Tibial nerve (tissue), 4 donors: ENCODE measurements at regions not wholly inside any gene's neighbourhood (a gene's known extent, or its start where the extent isn't known, plus 50 kb on each side); places are given as distances from the start of the nearest gene placed in this dataset.
"Not testable (repeated sequence)": the region's sequence is repeated elsewhere in the genome, so short reads cannot be mapped to it uniquely, and the experiment has no call there.

ENCODE experiments used
- DNase-seq, 2 donors: peaks; one replicate each; pipeline ENCODE4 v3.0.0-alpha.2; 2019; ENCODE audit warnings: low spot score in 2 of 2
- H3K27ac ChIP-seq, 4 donors: fragments of 200-600 bp; sonication (generic) in 3 of 4; one replicate each; pipeline ENCODE4 v1.5.1; 2017 to 2019; ENCODE audit warnings: mild to moderate bottlenecking in 1 of 4
- H3K27me3 ChIP-seq, 2 donors: fragments of 200-600 bp; sonication (generic) in 1 of 2; one replicate each; pipeline versions ENCODE4 v1.5.1 to v1.6.0; 2017 to 2019
- H3K36me3 ChIP-seq, 3 donors: fragments of 200-600 bp; sonication (generic); one replicate each; pipeline ENCODE4 v1.5.1; 2018 to 2019
- H3K4me1 ChIP-seq, 4 donors: fragments of 200-600 bp; sonication (generic) in 3 of 4; one replicate each; pipeline ENCODE4 v1.5.1; 2017 to 2019
- H3K4me3 ChIP-seq, 4 donors: fragments of 200-600 bp; sonication (generic) in 3 of 4; one replicate each; pipeline ENCODE4 v1.5.1; 2017 to 2019; ENCODE audit warnings: mild to moderate bottlenecking in 1 of 4, moderate library complexity in 1 of 4
- H3K9me3 ChIP-seq, 4 donors: fragments of 200-600 bp; sonication (generic) in 3 of 4; one replicate each; pipeline ENCODE4 v1.5.1; 2017 to 2019
- CTCF ChIP-seq, 5 experiments: fragments of 200-600 bp in 3 of 5; fragments of 450-650 bp in 2 of 5; sonication (generic) in 3 of 5; IDR thresholded peaks; one replicate each; pipeline ENCODE4 v1.5.1; 2016 to 2019; ENCODE audit warnings: antibody characterized with exemption in 5 of 5, mild to moderate bottlenecking in 3 of 5, moderate library complexity in 2 of 5
- EP300 ChIP-seq, 2 donors: sonication (generic); formaldehyde crosslinking; IDR thresholded peaks; one replicate each; pipeline ENCODE4 v1.6.1; 2017; ENCODE audit warnings: antibody characterized with exemption in 2 of 2, mild to moderate bottlenecking in 1 of 2
- POLR2A ChIP-seq, 2 donors: fragments of 450-650 bp; IDR thresholded peaks; one replicate each; pipeline ENCODE4 v1.6.1; 2017; ENCODE audit warnings: antibody characterized with exemption in 2 of 2, mild to moderate bottlenecking in 2 of 2, moderate library complexity in 2 of 2
- WGBS, 2 donors: methylation state at CpG; one replicate each; pipeline ENCODE4 v1.1.5; 2018; 5-methylcytosine and 5-hydroxymethylcytosine counted together

GRCh38 chrY:21034151-21035061, 278.5 kb downstream of the RPS4Y2 start:
- no peak for DNase-seq
- WGBS, 2 donors = 67% methylated on average over 4 of the region's 4 CpGs; no CpG with 5 or more reads in 1 of the 2 donors
- Histone ChIP-seq H3K27me3 (no peaks in the 10 kb centered on the region), H3K27ac (no peak overlapping the region), H3K36me3 (no peaks in the 10 kb centered on the region), H3K4me3 (no peak overlapping the region), H3K4me1 (no peaks in the 10 kb centered on the region), H3K9me3 (no peaks in the 10 kb centered on the region)
- no peak for TF ChIP-seq CTCF (IDR thresholded peaks at IDR 0.05)
- no peak for TF ChIP-seq POLR2A (IDR thresholded peaks at IDR 0.05)
- no peak for TF ChIP-seq EP300 (IDR thresholded peaks at IDR 0.05)

- not testable (repeated sequence) for H3K9me3 ChIP-seq, H3K36me3 ChIP-seq, H3K27me3 ChIP-seq, DNase-seq, H3K27ac ChIP-seq, H3K4me3 ChIP-seq, H3K4me1 ChIP-seq
- 70% methylated on average over 5 of the region's 5 CpGs; no CpG with 5 or more reads in 1 of the 2 donors for WGBS, 2 donors
These were observed 281.5 kb downstream of the RPS4Y2 start for GRCh38 chrY:21037398-21037797.

GRCh38 chrY:21039811-21040210, 283.9 kb downstream of the RPS4Y2 start:
- no peaks in the 10 kb centered on the region for H3K27me3 ChIP-seq
- H3K9me3 ChIP-seq = no peaks in the 10 kb centered on the region
- no peak for DNase-seq
- H3K36me3 ChIP-seq = no peaks in the 10 kb centered on the region
- no peak for TF ChIP-seq CTCF (IDR thresholded peaks at IDR 0.05)
- no peak for TF ChIP-seq POLR2A (IDR thresholded peaks at IDR 0.05)
- TF ChIP-seq EP300 (IDR thresholded peaks at IDR 0.05) = no peak
- no peak overlapping the region for H3K27ac ChIP-seq
- WGBS, 2 donors = 85% methylated on average over 8 of the region's 8 CpGs; no CpG with 5 or more reads in 1 of the 2 donors
- no peak overlapping the region for H3K4me3 ChIP-seq
- H3K4me1 ChIP-seq = no peaks in the 10 kb centered on the region

GRCh38 chrY:21040711-21041110, 284.8 kb downstream of the RPS4Y2 start:
- not testable (repeated sequence) for H3K9me3 ChIP-seq, H3K4me3 ChIP-seq, H3K27me3 ChIP-seq, H3K36me3 ChIP-seq, H3K27ac ChIP-seq, DNase-seq, H3K4me1 ChIP-seq
- 63% methylated on average over 1 of the region's 1 CpG; no CpG with 5 or more reads in 1 of the 2 donors for WGBS, 2 donors

GRCh38 chrY:21073079-21073478, 317.2 kb downstream of the RPS4Y2 start:
- H3K36me3 ChIP-seq = no peaks in the 10 kb centered on the region
- DNase-seq = no peak
- H3K27me3 ChIP-seq = no peaks in the 10 kb centered on the region
- no peaks in the 10 kb centered on the region for H3K9me3 ChIP-seq
- TF ChIP-seq POLR2A (IDR thresholded peaks at IDR 0.05) (no peak), EP300 (IDR thresholded peaks at IDR 0.05) (no peak), CTCF (IDR thresholded peaks at IDR 0.05) (no peak)
- WGBS, 2 donors = 54% methylated on average over 2 of the region's 2 CpGs; no CpG with 5 or more reads in 1 of the 2 donors
- no peaks in the 10 kb centered on the region for H3K4me1 ChIP-seq
- H3K4me3 ChIP-seq = no peak overlapping the region
- H3K27ac ChIP-seq = no peak overlapping the region

GRCh38 chrY:21073641-21074260, 317.8 kb downstream of the RPS4Y2 start:
- DNase-seq = no peak
- no peak overlapping the region for H3K27ac ChIP-seq
- no peak overlapping the region for H3K4me3 ChIP-seq
- H3K9me3 ChIP-seq = no peaks in the 10 kb centered on the region
- H3K27me3 ChIP-seq = no peaks in the 10 kb centered on the region
- H3K4me1 ChIP-seq = no peaks in the 10 kb centered on the region
- no peaks in the 10 kb centered on the region for H3K36me3 ChIP-seq
- TF ChIP-seq EP300 (IDR thresholded peaks at IDR 0.05) = no peak
- TF ChIP-seq POLR2A (IDR thresholded peaks at IDR 0.05) = no peak
- TF ChIP-seq CTCF (IDR thresholded peaks at IDR 0.05) = no peak
- WGBS, 2 donors = 63% methylated on average over 3 of the region's 3 CpGs; no CpG with 5 or more reads in 1 of the 2 donors
